Heart left ventricle (tissue), 16 donors: ENCODE measurements at regions not wholly inside any gene's neighbourhood (a gene's known extent, or its start where the extent isn't known, plus 50 kb on each side); places are given as distances from the start of the nearest gene placed in this dataset.

Experiments used
- ATAC-seq, 4 donors: fragments of 200-7000 bp; cut with Tn5 transposase; one replicate each; pipeline ENCODE4 v1.9.1; 2020 to 2022; ENCODE audit warnings: moderate library complexity in 4 of 4, mild to moderate bottlenecking in 3 of 4, moderate number of reproducible peaks in 1 of 4
- DNase-seq, 5 donors: peaks; one replicate each; pipeline ENCODE4 v3.0.0-alpha.2; 2020
- H3K27ac ChIP-seq, 12 donors: fragments of 200-600 bp; sonication (generic) in 4 of 12; one replicate each; pipeline versions ENCODE4 v1.5.0 to v1.8.0; 2016 to 2022; ENCODE audit warnings: mild to moderate bottlenecking in 2 of 12
- H3K27me3 ChIP-seq, 9 donors: fragments of 200-600 bp; sonication (generic) in 2 of 9; one replicate each; pipeline versions ENCODE4 v1.5.1 to v1.8.0; 2016 to 2022; ENCODE audit warnings: mild to moderate bottlenecking in 3 of 9
- H3K36me3 ChIP-seq, 9 donors: fragments of 200-600 bp; sonication (generic) in 2 of 9; one replicate each; pipeline versions ENCODE4 v1.5.0 to v1.8.0; 2018 to 2022; ENCODE audit warnings: mild to moderate bottlenecking in 2 of 9
- H3K4me1 ChIP-seq, 12 donors: fragments of 200-600 bp; sonication (generic) in 4 of 12; one replicate each; pipeline versions ENCODE4 v1.5.0 to v1.8.0; 2016 to 2022; ENCODE audit warnings: mild to moderate bottlenecking in 3 of 12
- H3K4me3 ChIP-seq, 12 donors: fragments of 200-600 bp; sonication (generic) in 4 of 12; one replicate each; pipeline versions ENCODE4 v1.5.0 to v1.8.0; 2017 to 2022; ENCODE audit warnings: mild to moderate bottlenecking in 9 of 12, moderate library complexity in 4 of 12
- H3K9me3 ChIP-seq, 12 donors: fragments of 200-600 bp; sonication (generic) in 4 of 12; one replicate each; pipeline versions ENCODE4 v1.5.0 to v1.8.0; 2016 to 2022; ENCODE audit warnings: mild to moderate bottlenecking in 1 of 12
- POLR2A ChIP-seq, 2 donors: fragments of 450-650 bp; IDR thresholded peaks; one replicate each; pipeline ENCODE4 v1.6.1; 2017; ENCODE audit warnings: antibody characterized with exemption in 2 of 2, mild to moderate bottlenecking in 2 of 2, moderate library complexity in 2 of 2
- WGBS, 4 donors: extraction: QIAGEN DNeasy Blood & Tissue Kit in 2 of 4; methylation state at CpG; one replicate each; pipeline versions ENCODE4 v1.1.5 to v1.1.7; 2013 to 2018; 5-methylcytosine and 5-hydroxymethylcytosine counted together
- intact Hi-C, 10 donors: fragments of 100-400 bp; cut with DNase I; formaldehyde crosslinking; loops; one replicate each; pipeline versions ENCODE4 v1.11.1 to v1.14.2; 2022
- TF ChIP-seq, protein P1 (sequence below), 12 donors: fragments of 200-600 bp; sonication (generic) in 4 of 12; IDR thresholded peaks; one replicate each; pipeline versions ENCODE4 v1.5.0 to v1.8.0; 2018 to 2022; ENCODE audit warnings: antibody characterized with exemption in 12 of 12, mild to moderate bottlenecking in 5 of 12
- donor health status: ischemic (EF 13 %, LVEDD 7.1; RV severe dilation, severe dysfunction).
- donor health status: healthy with polysubstance abuse.
- donor health status: DM: no; HTN: yes; CAD: no.
- donor health status: DM: no; HTN: no; CAD: no.
- donor health status: ischemic (EF 25% LVEDD 6.9; RV normal size, moderate dysfunction).
- donor health status: ischemic (EF 25% LVEDD 5.7; RV mildly dilated, moderate dysfunction).
- donor health status: healthy.
- donor health status: DM: yes; HTN: yes; CAD: no.
- donor health status: ischemic (EF 35%, LVEDD 5.7; RV mildly dilated, moderate dysfunction).
- donor health status: nonischemic (EF 11% LVEDD 7.7; RV severe dilation, severe dysfunction).
- donor health status: DM: yes; HTN: yes; CAD: no.
- donor health status: PGD.
- donor health status: ischemic (EF 29% LVEDD 5.4; RV normal size, mild dysfunction).
- donor health status: nonischemic (EF 23%, LVEDD 6.1; RV moderate dilation, normal function).

GRCh38 chr2:223223156-223223555 is 171.2 kb downstream of the KCNE4 start:
- no peak for DNase-seq
- Histone ChIP-seq H3K4me1 (no peaks in the 10 kb centered on the region), H3K36me3 (no peaks in the 10 kb centered on the region), H3K27ac (no peak overlapping the region), H3K27me3 (no peaks in the 10 kb centered on the region), H3K4me3 (no peak overlapping the region), H3K9me3 (no peaks in the 10 kb centered on the region)
- TF ChIP-seq POLR2A (IDR thresholded peaks at IDR 0.05): no peak
- TF ChIP-seq, protein P1, sequence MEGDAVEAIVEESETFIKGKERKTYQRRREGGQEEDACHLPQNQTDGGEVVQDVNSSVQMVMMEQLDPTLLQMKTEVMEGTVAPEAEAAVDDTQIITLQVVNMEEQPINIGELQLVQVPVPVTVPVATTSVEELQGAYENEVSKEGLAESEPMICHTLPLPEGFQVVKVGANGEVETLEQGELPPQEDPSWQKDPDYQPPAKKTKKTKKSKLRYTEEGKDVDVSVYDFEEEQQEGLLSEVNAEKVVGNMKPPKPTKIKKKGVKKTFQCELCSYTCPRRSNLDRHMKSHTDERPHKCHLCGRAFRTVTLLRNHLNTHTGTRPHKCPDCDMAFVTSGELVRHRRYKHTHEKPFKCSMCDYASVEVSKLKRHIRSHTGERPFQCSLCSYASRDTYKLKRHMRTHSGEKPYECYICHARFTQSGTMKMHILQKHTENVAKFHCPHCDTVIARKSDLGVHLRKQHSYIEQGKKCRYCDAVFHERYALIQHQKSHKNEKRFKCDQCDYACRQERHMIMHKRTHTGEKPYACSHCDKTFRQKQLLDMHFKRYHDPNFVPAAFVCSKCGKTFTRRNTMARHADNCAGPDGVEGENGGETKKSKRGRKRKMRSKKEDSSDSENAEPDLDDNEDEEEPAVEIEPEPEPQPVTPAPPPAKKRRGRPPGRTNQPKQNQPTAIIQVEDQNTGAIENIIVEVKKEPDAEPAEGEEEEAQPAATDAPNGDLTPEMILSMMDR (IDR thresholded peaks at IDR 0.05): no peak
- WGBS, 4 donors: 53 to 74% (median 68%) methylated on average over 1 of the region's 1 CpG
- intact Hi-C loops: no loop called here
- no peak for ATAC-seq

- no peaks in the 10 kb centered on the region for H3K4me1 ChIP-seq
- WGBS, 4 donors: 92 to 95% (median 93%) methylated on average over 3 of the region's 3 CpGs
- TF ChIP-seq, protein P1 (IDR thresholded peaks at IDR 0.05): no peak
- no peak for TF ChIP-seq POLR2A (IDR thresholded peaks at IDR 0.05)
- no peaks in the 10 kb centered on the region for H3K27me3 ChIP-seq
- intact Hi-C loops: no loop called here
- ATAC-seq: no peak
- no peaks in the 10 kb centered on the region for H3K9me3 ChIP-seq
- DNase-seq: no peak
- H3K4me3 ChIP-seq: no peak overlapping the region
- no peaks in the 10 kb centered on the region for H3K36me3 ChIP-seq
- no peak overlapping the region for H3K27ac ChIP-seq
Observed at GRCh38 chr2:223225266-223225665, 173.3 kb downstream of the KCNE4 start.

DNA sequence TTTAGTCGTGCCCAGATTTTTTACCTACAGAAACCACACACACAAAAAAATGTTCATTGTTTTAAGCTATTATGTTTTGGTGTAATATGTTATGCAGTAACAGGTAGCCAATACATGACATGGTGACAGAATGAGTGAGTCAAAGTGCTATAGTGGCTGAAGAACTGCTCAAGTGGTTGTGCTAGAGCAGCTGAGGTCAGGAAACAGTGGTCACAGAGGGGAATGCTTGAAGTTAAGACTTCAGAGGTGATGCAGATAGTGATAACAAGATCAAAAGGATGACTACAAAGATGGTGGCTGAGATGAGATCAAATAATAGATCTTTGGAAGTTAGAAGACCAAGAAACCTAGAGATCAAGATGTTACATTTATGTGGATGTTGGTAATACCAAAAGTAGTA is 174.3 kb downstream of the KCNE4 start:
- intact Hi-C loops: no loop called here
- ATAC-seq (no peak), DNase-seq (no peak)
- Histone ChIP-seq H3K9me3 (no peaks in the 10 kb centered on the region), H3K27ac (no peak overlapping the region), H3K36me3 (no peaks in the 10 kb centered on the region), H3K27me3 (no peaks in the 10 kb centered on the region), H3K4me3 (no peak overlapping the region), H3K4me1 (no peaks in the 10 kb centered on the region)
- WGBS, 4 donors: 35 to 78% (median 61%) methylated on average over 1 of the region's 1 CpG
- TF ChIP-seq POLR2A (IDR thresholded peaks at IDR 0.05): no peak

- Histone ChIP-seq H3K27ac (no peak overlapping the region), H3K4me1 (no peaks in the 10 kb centered on the region), H3K9me3 (no peaks in the 10 kb centered on the region), H3K36me3 (no peaks in the 10 kb centered on the region), H3K4me3 (no peak overlapping the region), H3K27me3 (no peaks in the 10 kb centered on the region)
- TF ChIP-seq POLR2A (IDR thresholded peaks at IDR 0.05): no peak
- TF ChIP-seq, protein P1 (IDR thresholded peaks at IDR 0.05): no peak
- intact Hi-C loops: no loop called here
- no peak for DNase-seq
- ATAC-seq: no peak
- WGBS, 4 donors: 60 to 87% (median 72%) methylated on average over 2 of the region's 2 CpGs
Observed at GRCh38 chr2:223227338-223227737, 175.3 kb downstream of the KCNE4 start.

DNA sequence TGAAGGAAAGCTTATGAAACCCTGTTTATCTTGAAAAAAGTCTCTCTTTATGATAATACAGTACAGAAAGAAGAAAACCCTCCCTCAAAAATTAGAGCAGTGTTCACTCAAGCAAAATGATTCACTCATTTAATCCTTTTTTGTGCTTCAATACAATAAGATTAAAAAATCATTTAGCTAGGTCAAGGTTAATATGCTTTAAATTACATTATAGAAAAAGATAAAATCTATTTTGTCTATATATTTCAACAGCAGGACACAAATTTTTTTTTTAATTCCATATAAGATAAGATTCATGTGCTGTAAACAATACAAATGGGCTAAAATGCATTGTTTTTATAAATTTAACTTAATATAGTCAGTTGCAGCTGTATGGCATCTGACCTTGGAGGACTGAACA is 176.9 kb downstream of the KCNE4 start:
- H3K4me3 ChIP-seq: no peak overlapping the region
- no peak for ATAC-seq
- no peak overlapping the region for H3K27ac ChIP-seq
- intact Hi-C loops: no loop called here
- no peaks in the 10 kb centered on the region for H3K27me3 ChIP-seq
- DNase-seq: no peak
- no peaks in the 10 kb centered on the region for H3K4me1 ChIP-seq
- no peaks in the 10 kb centered on the region for H3K36me3 ChIP-seq
- no peaks in the 10 kb centered on the region for H3K9me3 ChIP-seq
- TF ChIP-seq POLR2A (IDR thresholded peaks at IDR 0.05): no peak
- TF ChIP-seq, protein P1 (IDR thresholded peaks at IDR 0.05): no peak
